Left lung (tissue), 4 donors: ENCODE measurements at regions not wholly inside any gene's neighbourhood (a gene's known extent, or its start where the extent isn't known, plus 50 kb on each side); places are given as distances from the start of the nearest gene placed in this dataset.

Source experiments
- ATAC-seq: fragments of 200-7000 bp; cut with Tn5 transposase; one replicate; pipeline ENCODE4 v1.9.1; 2020; ENCODE audit warnings: moderate library complexity
- DNase-seq, 4 donors: peaks; one replicate each; pipeline ENCODE4 v3.0.0-alpha.2; 2013 to 2020
- H3K27ac ChIP-seq, 2 donors: fragments of 200-600 bp; sonication (generic) in 1 of 2; one replicate each; pipeline versions ENCODE4 v1.5.0 to v1.8.0; 2020 to 2021
- H3K27me3 ChIP-seq, 2 donors: fragments of 200-600 bp; sonication (generic) in 1 of 2; one replicate each; pipeline versions ENCODE4 v1.5.0 to v1.8.0; 2020 to 2021
- H3K36me3 ChIP-seq, 2 donors: fragments of 200-600 bp; sonication (generic) in 1 of 2; one replicate each; pipeline versions ENCODE4 v1.5.0 to v1.8.0; 2020 to 2021
- H3K4me1 ChIP-seq, 2 donors: fragments of 200-600 bp; one replicate each; pipeline ENCODE4 v1.8.0; 2021
- H3K4me3 ChIP-seq, 2 donors: fragments of 200-600 bp; sonication (generic) in 1 of 2; one replicate each; pipeline versions ENCODE4 v1.5.0 to v1.8.0; 2020 to 2021; ENCODE audit warnings: mild to moderate bottlenecking in 1 of 2
- H3K9me3 ChIP-seq, 2 donors: fragments of 200-600 bp; sonication (generic) in 1 of 2; one replicate each; pipeline versions ENCODE4 v1.5.0 to v1.8.0; 2020 to 2021
- CTCF ChIP-seq, 2 donors: fragments of 200-600 bp; sonication (generic) in 1 of 2; IDR thresholded peaks; one replicate each; pipeline versions ENCODE4 v1.5.0 to v1.8.0; 2021; ENCODE audit warnings: antibody characterized with exemption in 2 of 2
- intact Hi-C, 2 donors: fragments of 100-400 bp; cut with DNase I; formaldehyde crosslinking; loops; one replicate each; pipeline versions ENCODE4 v1.11.2 to v1.14.2; 2022
- donor health status: DM: no; HTN: yes; CAD: no.
- donor health status: DM: no; HTN: no; CAD: no.

DNA sequence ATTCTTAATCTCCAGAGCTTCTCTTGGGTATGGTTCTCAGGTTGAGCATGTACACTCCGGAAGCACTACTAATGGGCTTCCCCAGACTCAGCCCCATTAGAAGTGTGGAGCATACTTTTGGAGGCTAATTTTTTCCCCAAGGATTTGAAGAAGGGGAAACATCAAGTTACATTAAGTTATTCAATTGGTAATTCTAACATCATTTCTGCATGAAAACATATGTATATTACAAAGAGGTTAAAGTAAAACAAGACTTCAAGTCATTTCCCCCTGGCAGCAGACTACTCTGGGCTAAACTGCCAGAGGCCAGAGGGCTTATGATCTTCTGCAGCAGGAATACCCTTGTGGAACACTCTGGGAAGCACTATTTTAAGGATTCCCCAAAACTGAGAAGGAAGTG lies 227.7 kb upstream of the STK17B start:
- TF ChIP-seq CTCF (IDR thresholded peaks at IDR 0.05), result no peak
- no peaks in the 10 kb centered on the region for H3K36me3 ChIP-seq
- H3K4me1 ChIP-seq, result peaks cover 0 to 10% of the 10 kb centered on the region in 2 donors
- H3K9me3 ChIP-seq, result no peaks in the 10 kb centered on the region
- no peaks in the 10 kb centered on the region for H3K27me3 ChIP-seq
- intact Hi-C loops, result no loop called here
- no peak overlapping the region for H3K4me3 ChIP-seq
- DNase-seq (no peak), ATAC-seq (no peak)
- H3K27ac ChIP-seq, result peak overlapping the region in 1 of 2 donors; percentile 23

DNA sequence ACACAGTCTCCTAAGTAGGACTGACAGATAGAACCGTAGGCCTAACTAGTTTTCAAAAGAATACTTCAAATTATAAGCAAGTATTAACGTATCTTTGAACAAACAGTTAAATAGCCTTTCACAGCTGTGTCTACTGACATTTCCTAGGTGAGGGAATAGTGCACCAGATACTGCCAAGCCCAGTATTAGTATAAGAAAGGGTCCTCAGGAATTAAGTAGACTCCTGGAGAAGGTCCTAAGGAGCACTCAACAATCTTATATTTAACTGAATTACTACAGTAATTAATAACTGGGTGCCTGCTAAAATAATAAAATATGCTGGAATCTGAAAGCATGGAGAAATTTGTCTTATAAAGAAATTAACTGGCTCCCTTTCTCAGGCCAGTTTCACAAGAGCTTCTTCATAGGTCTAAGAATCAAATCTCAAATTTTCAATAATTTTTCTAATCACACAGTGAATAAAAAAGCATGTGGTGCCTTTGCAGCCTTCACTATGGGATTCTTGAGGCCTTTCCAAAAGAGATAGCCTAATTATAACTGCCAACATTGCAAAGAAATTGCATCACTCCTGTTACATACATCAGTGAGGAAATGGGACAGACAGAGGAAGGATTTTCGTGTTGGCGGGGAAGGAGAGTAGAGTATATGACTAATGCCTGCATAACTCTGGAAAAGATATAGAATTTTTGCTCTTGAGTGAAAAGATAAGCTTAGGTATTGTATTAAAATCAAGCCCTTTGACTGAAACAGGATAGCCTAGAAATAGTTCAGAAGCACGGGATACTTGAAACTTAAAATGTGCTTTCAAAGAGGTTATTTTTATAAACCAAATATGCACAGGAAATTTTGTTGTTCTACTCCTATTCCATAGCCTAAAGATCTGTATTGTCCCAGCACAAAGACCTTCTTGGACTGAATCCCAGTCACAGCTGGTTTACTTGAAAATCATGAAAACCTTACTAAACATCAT lies 228.6 kb upstream of the STK17B start:
- H3K36me3 ChIP-seq, result no peaks in the 10 kb centered on the region
- peaks cover 0 to 10% of the 10 kb centered on the region in 2 donors for H3K4me1 ChIP-seq
- no peaks in the 10 kb centered on the region for H3K27me3 ChIP-seq
- H3K27ac ChIP-seq, result peak overlapping the region in 1 of 2 donors; percentile 23
- intact Hi-C loops, result no loop called here
- no peak overlapping the region for H3K4me3 ChIP-seq
- H3K9me3 ChIP-seq, result no peaks in the 10 kb centered on the region
- ATAC-seq, result peak; percentile 76
- DNase-seq, result peak in 2 of 4 donors; percentile 54 to 72
- no peak for TF ChIP-seq CTCF (IDR thresholded peaks at IDR 0.05)

GRCh38 chr2:196403471-196403870 lies 232.1 kb upstream of the STK17B start:
- H3K27ac ChIP-seq, result peak overlapping the region in 1 of 2 donors; percentile 22
- intact Hi-C loops, result no loop called here
- H3K36me3 ChIP-seq, result no peaks in the 10 kb centered on the region
- DNase-seq (no peak), ATAC-seq (peak; percentile 18)
- H3K4me3 ChIP-seq, result no peak overlapping the region
- H3K4me1 ChIP-seq, result peaks cover 0 to 10% of the 10 kb centered on the region in 2 donors
- H3K27me3 ChIP-seq, result no peaks in the 10 kb centered on the region
- no peak for TF ChIP-seq CTCF (IDR thresholded peaks at IDR 0.05)
- H3K9me3 ChIP-seq, result no peaks in the 10 kb centered on the region

- intact Hi-C loops, result no loop called here
- ATAC-seq, result no peak
Measured at GRCh38 chr2:196404276-196404675, 232.9 kb upstream of the STK17B start.

More at GRCh38 chr2:196404276-196404675, 232.9 kb upstream of the STK17B start:
- no peaks in the 10 kb centered on the region for H3K9me3 ChIP-seq
- DNase-seq, result no peak
- no peaks in the 10 kb centered on the region for H3K36me3 ChIP-seq
- no peak overlapping the region for H3K27ac ChIP-seq
- no peak for TF ChIP-seq CTCF (IDR thresholded peaks at IDR 0.05)
- no peak overlapping the region for H3K4me3 ChIP-seq
- no peaks in the 10 kb centered on the region for H3K27me3 ChIP-seq
- H3K4me1 ChIP-seq, result peaks cover 0 to 10% of the 10 kb centered on the region in 2 donors
